Psoas muscle (tissue), 7 donors: ENCODE measurements at regions not wholly inside any gene's neighbourhood (a gene's known extent, or its start where the extent isn't known, plus 50 kb on each side); places are given as distances from the start of the nearest gene placed in this dataset.

Source experiments
- ATAC-seq, 4 donors: fragments of 200-7000 bp; cut with Tn5 transposase; one replicate each; pipeline ENCODE4 v1.9.1; 2020; ENCODE audit warnings: moderate library complexity in 3 of 4, mild to moderate bottlenecking in 2 of 4
- DNase-seq, 2 donors: peaks; one replicate each; pipeline ENCODE4 v3.0.0-alpha.2; 2020
- H3K27ac ChIP-seq: fragments of 200-600 bp; one replicate; pipeline ENCODE4 v1.8.0; 2022
- H3K27me3 ChIP-seq, 3 donors: fragments of 200-600 bp in 1 of 3; one replicate each; pipeline versions ENCODE4 v1.6.1 to v1.8.0; 2013 to 2022; ENCODE audit warnings: low read length in 2 of 3, mild to moderate bottlenecking in 2 of 3, moderate library complexity in 1 of 3; ENCODE audit not compliant: insufficient read depth in 3 of 3
- H3K36me3 ChIP-seq, 2 donors: fragments of 200-600 bp in 1 of 2; one replicate each; pipeline versions ENCODE4 v1.6.1 to v1.8.0; 2013 to 2022; ENCODE audit warnings: low read depth in 1 of 2, mild to moderate bottlenecking in 1 of 2, moderate library complexity in 1 of 2; ENCODE audit not compliant: insufficient read depth in 1 of 2
- H3K4me1 ChIP-seq: fragments of 200-600 bp; one replicate; pipeline ENCODE4 v1.8.0; 2022
- H3K4me3 ChIP-seq: fragments of 200-600 bp; one replicate; pipeline ENCODE4 v1.8.0; 2022; ENCODE audit warnings: mild to moderate bottlenecking
- H3K9me3 ChIP-seq: fragments of 200-600 bp; one replicate; pipeline ENCODE4 v1.8.0; 2022
- WGBS, 3 donors: extraction: QIAGEN DNeasy Blood & Tissue Kit; methylation state at CpG; one replicate each; pipeline versions ENCODE4 v1.1.6 to v1.1.7; 2013; 5-methylcytosine and 5-hydroxymethylcytosine counted together
- intact Hi-C, 2 donors: fragments of 100-400 bp; cut with DNase I; formaldehyde crosslinking; loops; one replicate each; pipeline versions ENCODE4 v1.11.0 to v1.14.2; 2022
- TF ChIP-seq, protein P1 (sequence below): fragments of 200-600 bp; IDR thresholded peaks from one replicate; pipeline ENCODE4 v1.8.0; 2022; ENCODE audit warnings: antibody characterized with exemption
- donor health status: healthy with polysubstance abuse.
- donor health status: DM: no; HTN: no; CAD: no; lungs with moderate emphysema.
- donor health status: Bipolar disorder and iron deficiency.
- donor health status: healthy.
- donor health status: DM: yes; HTN: yes; CAD: no.
- donor health status: DM: no; HTN: no; CAD: no.
- donor health status: DM: yes; HTN: yes; CAD: no.

- DNase-seq (no peak), ATAC-seq (no peak)
- intact Hi-C loops: no loop called here
These were observed 750.4 kb upstream of the AGA start for GRCh38 chr4:178192611-178193010.

GRCh38 chr4:178196751-178197374 lies 754.6 kb upstream of the AGA start:
- Histone ChIP-seq H3K27me3 (no peaks in the 10 kb centered on the region), H3K4me1 (no peaks in the 10 kb centered on the region), H3K4me3 (no peak overlapping the region), H3K27ac (no peak overlapping the region), H3K36me3 (no peaks in the 10 kb centered on the region), H3K9me3 (no peaks in the 10 kb centered on the region)
- DNase-seq (no peak), ATAC-seq (no peak)
- 74 to 85% (median 76%) methylated on average over 6 of the region's 6 CpGs for WGBS, 3 donors
- TF ChIP-seq, protein P1, sequence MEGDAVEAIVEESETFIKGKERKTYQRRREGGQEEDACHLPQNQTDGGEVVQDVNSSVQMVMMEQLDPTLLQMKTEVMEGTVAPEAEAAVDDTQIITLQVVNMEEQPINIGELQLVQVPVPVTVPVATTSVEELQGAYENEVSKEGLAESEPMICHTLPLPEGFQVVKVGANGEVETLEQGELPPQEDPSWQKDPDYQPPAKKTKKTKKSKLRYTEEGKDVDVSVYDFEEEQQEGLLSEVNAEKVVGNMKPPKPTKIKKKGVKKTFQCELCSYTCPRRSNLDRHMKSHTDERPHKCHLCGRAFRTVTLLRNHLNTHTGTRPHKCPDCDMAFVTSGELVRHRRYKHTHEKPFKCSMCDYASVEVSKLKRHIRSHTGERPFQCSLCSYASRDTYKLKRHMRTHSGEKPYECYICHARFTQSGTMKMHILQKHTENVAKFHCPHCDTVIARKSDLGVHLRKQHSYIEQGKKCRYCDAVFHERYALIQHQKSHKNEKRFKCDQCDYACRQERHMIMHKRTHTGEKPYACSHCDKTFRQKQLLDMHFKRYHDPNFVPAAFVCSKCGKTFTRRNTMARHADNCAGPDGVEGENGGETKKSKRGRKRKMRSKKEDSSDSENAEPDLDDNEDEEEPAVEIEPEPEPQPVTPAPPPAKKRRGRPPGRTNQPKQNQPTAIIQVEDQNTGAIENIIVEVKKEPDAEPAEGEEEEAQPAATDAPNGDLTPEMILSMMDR: no peak
- intact Hi-C loops: no loop called here

More at GRCh38 chr4:178192611-178193010, 750.4 kb upstream of the AGA start:
- Histone ChIP-seq H3K27ac (no peak overlapping the region), H3K9me3 (no peaks in the 10 kb centered on the region), H3K4me1 (no peaks in the 10 kb centered on the region), H3K27me3 (no peaks in the 10 kb centered on the region), H3K36me3 (no peaks in the 10 kb centered on the region), H3K4me3 (no peak overlapping the region)
- TF ChIP-seq, protein P1: no peak

GRCh38 chr4:178198691-178199090 lies 756.5 kb upstream of the AGA start:
- ATAC-seq: no peak
- TF ChIP-seq, protein P1: no peak

DNA sequence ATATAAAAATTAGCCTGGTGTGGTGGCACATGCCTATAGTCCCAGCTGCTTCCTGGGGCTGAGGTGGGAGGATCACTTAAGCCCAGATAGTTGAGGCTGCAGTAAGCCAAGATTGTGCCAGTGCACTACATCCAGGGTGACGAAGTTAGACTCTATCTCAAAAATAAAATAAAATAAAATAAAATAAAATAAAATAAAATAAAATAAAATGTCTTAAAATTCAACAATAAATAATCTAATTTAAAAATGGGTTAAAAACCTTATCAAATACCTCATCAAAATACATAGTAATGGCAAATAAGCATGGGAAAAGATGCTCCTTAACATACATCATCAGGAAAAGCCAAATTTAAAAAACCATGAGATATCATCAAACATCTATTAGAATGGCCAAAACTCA lies 760.2 kb upstream of the AGA start:
- TF ChIP-seq, protein P1: no peak

More at GRCh38 chr4:178198691-178199090, 756.5 kb upstream of the AGA start:
- intact Hi-C loops: no loop called here
- DNase-seq: no peak
- Histone ChIP-seq H3K4me1 (no peaks in the 10 kb centered on the region), H3K27ac (no peak overlapping the region), H3K36me3 (no peaks in the 10 kb centered on the region), H3K27me3 (no peaks in the 10 kb centered on the region), H3K4me3 (no peak overlapping the region), H3K9me3 (no peaks in the 10 kb centered on the region)

DNA sequence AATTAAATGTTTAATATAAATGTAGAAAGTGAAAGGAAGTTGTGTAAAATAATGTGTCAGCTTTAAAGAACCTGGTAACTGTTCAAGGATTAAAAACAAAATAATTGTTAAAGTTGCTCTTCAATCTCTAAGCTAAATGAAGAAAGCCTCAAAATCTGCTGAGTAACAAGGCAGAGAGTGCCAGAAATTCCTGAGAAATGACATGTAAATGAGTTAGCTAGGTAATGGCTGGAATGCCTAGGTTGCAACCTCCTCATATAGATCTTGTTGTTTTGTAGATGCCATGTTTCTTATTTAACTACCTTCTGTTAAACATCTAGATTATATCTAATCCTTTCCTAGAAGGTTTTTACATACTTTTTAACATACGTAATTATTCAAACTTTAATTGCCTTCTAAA lies 763.6 kb upstream of the AGA start:
- WGBS, 3 donors: 86 to 97% (median 91%) methylated on average over 1 of the region's 1 CpG
- H3K4me3 ChIP-seq: no peak overlapping the region
- no peaks in the 10 kb centered on the region for H3K9me3 ChIP-seq
- no peaks in the 10 kb centered on the region for H3K36me3 ChIP-seq
- intact Hi-C loops: no loop called here
- no peak for DNase-seq
- TF ChIP-seq, protein P1: no peak
- no peak overlapping the region for H3K27ac ChIP-seq
- H3K27me3 ChIP-seq: no peaks in the 10 kb centered on the region
- H3K4me1 ChIP-seq: no peaks in the 10 kb centered on the region
- ATAC-seq: no peak

More for the DNA sequence above, 760.2 kb upstream of the AGA start:
- H3K9me3 ChIP-seq: no peaks in the 10 kb centered on the region
- DNase-seq (no peak), ATAC-seq (no peak)
- intact Hi-C loops: no loop called here
- no peak overlapping the region for H3K4me3 ChIP-seq
- no peak overlapping the region for H3K27ac ChIP-seq
- WGBS, 3 donors: 60 to 66% (median 61%) methylated on average over 1 of the region's 1 CpG
- H3K27me3 ChIP-seq: no peaks in the 10 kb centered on the region
- no peaks in the 10 kb centered on the region for H3K4me1 ChIP-seq
- H3K36me3 ChIP-seq: no peaks in the 10 kb centered on the region
